GM12875 (cell line): ENCODE measurements at regions not wholly inside any gene's neighbourhood (a gene's known extent, or its start where the extent isn't known, plus 50 kb on each side); places are given as distances from the start of the nearest gene placed in this dataset.
"Not testable (repeated sequence)": the region's sequence is repeated elsewhere in the genome, so short reads cannot be mapped to it uniquely, and the experiment has no call there.

Experiments
- H3K4me3 ChIP-seq: one replicate; pipeline ENCODE4 v1.5.1; 2011; ENCODE audit warnings: low read depth, low read length, control low read depth
- TF ChIP-seq, protein P1 (sequence below): IDR thresholded peaks from 2 replicates; pipeline ENCODE4 v1.5.1; 2011; ENCODE audit warnings: low read depth, mild to moderate bottlenecking, control low read depth, inconsistent platforms, low read length, moderate library complexity, borderline replicate concordance; ENCODE audit not compliant: insufficient read depth

DNA sequence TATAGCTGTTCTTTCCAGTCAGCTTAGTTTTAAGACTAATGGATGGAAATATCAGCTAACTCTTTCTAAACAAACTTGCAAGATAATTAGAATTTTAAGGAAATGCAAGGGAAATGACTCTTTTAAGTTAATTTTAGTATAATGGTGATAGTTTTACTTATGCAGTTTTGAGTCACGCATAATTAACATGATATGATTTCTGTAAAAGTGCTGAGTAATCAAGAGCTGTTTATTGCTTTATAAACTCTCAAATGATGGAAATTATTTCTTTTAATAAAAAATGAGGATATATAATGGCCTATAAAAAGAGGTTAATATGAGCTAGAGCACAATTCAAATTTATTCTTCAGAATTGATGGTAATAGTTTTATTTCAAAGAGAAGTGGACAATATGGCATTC is 385.9 kb downstream of the GLUD2 start:
- no peak overlapping the region for H3K4me3 ChIP-seq
- TF ChIP-seq, protein P1, sequence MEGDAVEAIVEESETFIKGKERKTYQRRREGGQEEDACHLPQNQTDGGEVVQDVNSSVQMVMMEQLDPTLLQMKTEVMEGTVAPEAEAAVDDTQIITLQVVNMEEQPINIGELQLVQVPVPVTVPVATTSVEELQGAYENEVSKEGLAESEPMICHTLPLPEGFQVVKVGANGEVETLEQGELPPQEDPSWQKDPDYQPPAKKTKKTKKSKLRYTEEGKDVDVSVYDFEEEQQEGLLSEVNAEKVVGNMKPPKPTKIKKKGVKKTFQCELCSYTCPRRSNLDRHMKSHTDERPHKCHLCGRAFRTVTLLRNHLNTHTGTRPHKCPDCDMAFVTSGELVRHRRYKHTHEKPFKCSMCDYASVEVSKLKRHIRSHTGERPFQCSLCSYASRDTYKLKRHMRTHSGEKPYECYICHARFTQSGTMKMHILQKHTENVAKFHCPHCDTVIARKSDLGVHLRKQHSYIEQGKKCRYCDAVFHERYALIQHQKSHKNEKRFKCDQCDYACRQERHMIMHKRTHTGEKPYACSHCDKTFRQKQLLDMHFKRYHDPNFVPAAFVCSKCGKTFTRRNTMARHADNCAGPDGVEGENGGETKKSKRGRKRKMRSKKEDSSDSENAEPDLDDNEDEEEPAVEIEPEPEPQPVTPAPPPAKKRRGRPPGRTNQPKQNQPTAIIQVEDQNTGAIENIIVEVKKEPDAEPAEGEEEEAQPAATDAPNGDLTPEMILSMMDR, result no peak

DNA sequence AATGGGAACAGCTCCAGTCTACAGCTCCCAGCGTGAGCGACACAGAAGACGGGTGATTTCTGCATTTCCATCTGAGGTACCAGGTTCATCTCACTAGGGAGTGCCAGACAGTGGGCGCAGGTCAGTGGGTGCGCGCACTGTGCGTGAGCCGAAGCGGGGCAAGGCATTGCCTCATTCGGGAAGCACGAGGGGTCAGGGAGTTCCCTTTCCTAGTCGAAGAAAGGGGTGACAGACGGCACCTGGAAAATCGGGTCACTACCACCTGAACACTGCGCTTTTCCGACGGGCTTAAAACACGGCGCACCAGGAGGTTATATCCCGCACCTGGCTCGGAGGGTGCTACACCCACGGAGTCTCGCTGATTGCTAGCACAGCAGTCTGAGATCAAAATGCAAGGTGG is 390.3 kb downstream of the GLUD2 start:
- H3K4me3 ChIP-seq, result not testable (repeated sequence)

DNA sequence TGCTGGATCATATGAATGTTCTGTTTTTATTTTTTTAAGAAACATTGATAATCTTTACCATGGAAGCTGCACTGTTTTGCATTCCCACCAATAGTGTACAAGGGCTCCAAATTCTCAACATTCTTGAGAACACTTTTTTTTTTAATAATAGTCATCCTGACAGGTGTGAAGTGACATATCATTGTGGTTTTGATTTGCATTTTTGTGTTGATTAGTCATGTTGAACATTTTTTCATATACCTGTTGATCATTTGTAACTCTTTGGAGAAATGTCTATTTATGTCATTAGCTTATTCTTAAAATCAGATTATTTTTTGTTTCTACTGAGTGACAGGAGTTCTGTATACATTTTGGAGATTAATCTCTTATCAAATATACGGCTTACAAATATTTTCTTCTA is 408.5 kb downstream of the GLUD2 start:
- no peak overlapping the region for H3K4me3 ChIP-seq
- TF ChIP-seq, protein P1, result no peak

DNA sequence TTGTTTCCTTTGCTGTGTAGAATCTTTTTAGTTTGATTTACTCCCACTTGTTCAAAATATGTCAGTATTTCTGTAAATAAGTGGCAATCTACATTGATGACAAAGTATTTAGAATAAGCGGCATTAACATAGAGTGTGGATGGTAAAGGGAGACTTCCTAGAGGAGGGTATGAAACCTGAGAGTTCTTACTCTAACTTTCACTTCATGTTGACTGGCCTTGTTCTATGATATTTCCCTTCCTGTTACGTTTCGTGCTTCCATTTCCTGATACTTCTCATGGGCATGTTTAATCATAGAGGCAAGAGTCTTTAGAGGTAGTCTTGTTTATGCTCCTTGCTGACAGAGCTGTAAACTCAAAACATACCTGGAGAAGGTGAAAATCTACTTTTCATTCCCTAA is 408.9 kb downstream of the GLUD2 start:
- TF ChIP-seq, protein P1, result no peak
- H3K4me3 ChIP-seq, result no peak overlapping the region

DNA sequence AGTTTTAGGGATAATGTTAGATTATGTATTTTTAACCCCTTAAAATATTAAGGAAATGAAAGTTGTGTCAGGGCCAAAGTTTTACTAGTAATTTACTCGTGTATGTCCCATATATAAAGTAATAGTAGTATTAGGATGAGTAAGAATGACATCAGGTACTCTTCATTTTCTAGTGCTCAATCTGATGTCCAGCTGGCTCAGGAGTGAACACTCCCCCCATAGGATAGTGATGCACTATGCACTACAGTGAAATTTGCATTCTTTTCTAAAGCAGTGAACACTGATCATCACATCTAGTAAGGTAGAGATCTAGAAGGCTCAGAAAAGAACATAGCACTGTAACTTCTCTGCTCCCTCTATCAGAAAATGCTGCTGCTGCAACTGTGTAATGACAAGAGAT is 409.7 kb downstream of the GLUD2 start:
- no peak overlapping the region for H3K4me3 ChIP-seq
- TF ChIP-seq, protein P1, result no peak

DNA sequence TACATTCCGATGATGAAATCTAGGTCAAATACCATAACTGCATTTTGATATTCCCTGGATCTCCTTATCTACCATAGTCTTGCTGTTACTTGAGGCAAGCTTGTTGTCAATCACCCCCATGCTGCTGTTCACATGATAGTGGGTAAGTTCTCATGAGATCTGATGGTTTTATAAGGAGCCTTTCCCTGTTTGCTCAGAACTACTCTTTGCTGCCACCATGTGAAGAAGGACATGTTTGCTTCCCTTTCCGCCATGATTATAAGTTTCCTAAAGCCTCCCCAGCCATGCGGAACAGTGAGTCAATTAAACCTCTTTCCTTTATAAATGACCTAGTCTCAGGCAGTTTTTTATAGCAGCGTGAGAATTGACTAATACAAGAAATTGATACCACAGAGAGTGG is 432.0 kb downstream of the GLUD2 start:
- TF ChIP-seq, protein P1, result no peak
- no peak overlapping the region for H3K4me3 ChIP-seq

DNA sequence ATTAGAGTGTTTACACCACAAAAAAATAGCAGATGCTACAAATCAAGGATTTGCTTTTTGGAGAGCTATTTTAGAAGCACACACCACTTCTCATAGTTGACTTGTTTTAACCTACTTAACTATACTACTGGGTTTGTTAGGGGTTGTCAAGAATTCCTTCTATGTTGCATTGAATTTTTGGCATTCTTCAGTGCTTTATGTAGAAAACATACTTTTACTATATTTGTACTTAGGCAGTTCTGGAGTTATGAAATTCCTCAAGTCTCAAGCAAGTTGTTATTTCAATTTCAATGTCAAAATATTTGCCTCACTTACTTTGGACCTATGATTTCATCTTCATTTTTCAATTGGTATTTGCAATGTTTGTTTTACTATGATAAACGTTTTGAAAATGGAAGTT is 449.6 kb downstream of the GLUD2 start:
- H3K4me3 ChIP-seq, result no peak overlapping the region
- TF ChIP-seq, protein P1, result no peak

DNA sequence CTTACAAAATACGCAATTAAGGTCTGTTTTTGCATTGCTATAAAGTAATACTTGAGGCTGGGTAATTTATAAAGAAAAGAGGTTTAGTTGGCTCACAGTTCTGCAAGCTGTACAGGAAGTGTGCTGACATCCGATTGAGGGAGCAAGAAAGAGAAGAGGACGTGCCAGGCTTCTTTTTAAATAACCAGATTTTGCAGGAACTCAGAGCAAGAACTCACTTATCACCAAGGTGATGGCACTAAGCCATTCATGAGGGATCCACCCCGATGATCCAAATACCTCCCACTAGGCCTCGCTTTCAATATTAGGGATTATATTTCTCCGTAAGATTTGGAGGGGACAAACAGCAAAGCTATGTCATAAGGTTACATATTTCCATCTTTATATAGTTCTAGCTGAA is 456.7 kb downstream of the GLUD2 start:
- TF ChIP-seq, protein P1, result no peak
- no peak overlapping the region for H3K4me3 ChIP-seq
